Neural progenitor cell (in vitro differentiated cells): ENCODE measurements at regions not wholly inside any gene's neighbourhood (a gene's known extent, or its start where the extent isn't known, plus 50 kb on each side); places are given as distances from the start of the nearest gene placed in this dataset.

Source experiments
- EZH2 ChIP-seq: fragments of 200-600 bp; sonication (generic); IDR thresholded peaks from 2 replicates; pipeline ENCODE4 v1.6.1; 2017; ENCODE audit warnings: antibody characterized with exemption, mild to moderate bottlenecking, moderate library complexity
- EZH2phosphoT487 ChIP-seq: fragments of 200-600 bp; sonication (generic); IDR thresholded peaks from 2 replicates; pipeline ENCODE4 v1.6.1; 2017; ENCODE audit warnings: antibody characterized with exemption
- TF ChIP-seq, protein P1 (sequence below): fragments of 200-600 bp; sonication (generic); IDR thresholded peaks from 2 replicates; pipeline ENCODE4 v1.5.1; 2017; ENCODE audit warnings: antibody characterized with exemption, mild to moderate bottlenecking

DNA sequence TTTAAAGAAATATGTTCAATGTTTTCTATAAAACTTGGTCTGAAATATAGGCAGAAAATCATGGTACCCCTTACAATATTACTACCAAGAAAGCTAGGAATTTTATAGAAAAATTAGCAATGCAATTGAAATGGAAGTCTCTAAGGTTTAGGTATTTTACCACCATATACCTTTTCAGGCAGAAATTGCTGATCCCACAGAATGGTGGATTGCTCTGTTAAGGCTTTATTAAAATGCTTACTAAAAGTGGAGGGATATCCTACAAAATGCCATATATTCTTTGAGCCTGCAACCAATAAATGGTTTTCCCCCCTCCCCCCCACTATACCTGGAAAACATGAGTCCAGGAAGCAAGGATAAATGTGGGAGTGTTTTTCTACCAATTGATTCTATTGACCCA lies 718.1 kb upstream of the NOVA1 start:
- TF ChIP-seq EZH2: no peak
- TF ChIP-seq, protein P1, sequence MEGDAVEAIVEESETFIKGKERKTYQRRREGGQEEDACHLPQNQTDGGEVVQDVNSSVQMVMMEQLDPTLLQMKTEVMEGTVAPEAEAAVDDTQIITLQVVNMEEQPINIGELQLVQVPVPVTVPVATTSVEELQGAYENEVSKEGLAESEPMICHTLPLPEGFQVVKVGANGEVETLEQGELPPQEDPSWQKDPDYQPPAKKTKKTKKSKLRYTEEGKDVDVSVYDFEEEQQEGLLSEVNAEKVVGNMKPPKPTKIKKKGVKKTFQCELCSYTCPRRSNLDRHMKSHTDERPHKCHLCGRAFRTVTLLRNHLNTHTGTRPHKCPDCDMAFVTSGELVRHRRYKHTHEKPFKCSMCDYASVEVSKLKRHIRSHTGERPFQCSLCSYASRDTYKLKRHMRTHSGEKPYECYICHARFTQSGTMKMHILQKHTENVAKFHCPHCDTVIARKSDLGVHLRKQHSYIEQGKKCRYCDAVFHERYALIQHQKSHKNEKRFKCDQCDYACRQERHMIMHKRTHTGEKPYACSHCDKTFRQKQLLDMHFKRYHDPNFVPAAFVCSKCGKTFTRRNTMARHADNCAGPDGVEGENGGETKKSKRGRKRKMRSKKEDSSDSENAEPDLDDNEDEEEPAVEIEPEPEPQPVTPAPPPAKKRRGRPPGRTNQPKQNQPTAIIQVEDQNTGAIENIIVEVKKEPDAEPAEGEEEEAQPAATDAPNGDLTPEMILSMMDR: no peak
- TF ChIP-seq EZH2phosphoT487: no peak
